ENCODE measurements at regions not wholly inside any gene's neighbourhood (a gene's known extent, or its start where the extent isn't known, plus 50 kb on each side); places are given as distances from the start of the nearest gene placed in this dataset.
"Not testable (repeated sequence)": the region's sequence is repeated elsewhere in the genome, so short reads cannot be mapped to it uniquely, and the experiment has no call there.

- DNase-seq (ENCODE audit: low spot score), result no peak
Measured at GRCh38 chr14:105876829-105877228, 350.4 kb downstream of the TMEM121 start.

- DNase-seq (ENCODE audit: low spot score), result no peak
Measured at GRCh38 chr14:105877645-105878044, 351.3 kb downstream of the TMEM121 start.

GRCh38 chr14:105878125-105878524 is 351.7 kb downstream of the TMEM121 start:
- DNase-seq (ENCODE audit: low spot score), result no peak

GRCh38 chr14:105878554-105878953 is 352.2 kb downstream of the TMEM121 start:
- no peak for DNase-seq (ENCODE audit: low spot score)

GRCh38 chr14:105879503-105879866 is 353.1 kb downstream of the TMEM121 start:
- DNase-seq (ENCODE audit: low spot score), result no peak

- DNase-seq (ENCODE audit: low spot score), result no peak
Measured at GRCh38 chr14:105879867-105880561, 353.6 kb downstream of the TMEM121 start.

- no peak for DNase-seq (ENCODE audit: low spot score)
Measured at GRCh38 chr14:105880616-105881015, 354.2 kb downstream of the TMEM121 start.

- no peak for DNase-seq (ENCODE audit: low spot score)
Measured at GRCh38 chr14:105881021-105881930, 354.9 kb downstream of the TMEM121 start.

- DNase-seq (ENCODE audit: low spot score), result not testable (repeated sequence)
Measured at GRCh38 chr14:105882011-105882410, 355.6 kb downstream of the TMEM121 start.

GRCh38 chr14:105882626-105883025 is 356.2 kb downstream of the TMEM121 start:
- DNase-seq (ENCODE audit: low spot score), result no peak

GRCh38 chr14:105883066-105884005 is 357.0 kb downstream of the TMEM121 start:
- no peak for DNase-seq (ENCODE audit: low spot score)

- not testable (repeated sequence) for DNase-seq (ENCODE audit: low spot score)
Measured at GRCh38 chr14:105884192-105884807, 357.9 kb downstream of the TMEM121 start.

GRCh38 chr14:105884808-105885281 is 358.5 kb downstream of the TMEM121 start:
- no peak for DNase-seq (ENCODE audit: low spot score)

- DNase-seq (ENCODE audit: low spot score), result no peak
Measured at GRCh38 chr14:105885561-105886320, 359.4 kb downstream of the TMEM121 start.

GRCh38 chr14:105886791-105887191 is 360.4 kb downstream of the TMEM121 start:
- not testable (repeated sequence) for DNase-seq (ENCODE audit: low spot score)

- no peak for DNase-seq (ENCODE audit: low spot score)
Measured at GRCh38 chr14:105887692-105888091, 361.3 kb downstream of the TMEM121 start.

- DNase-seq (ENCODE audit: low spot score), result no peak
Measured at GRCh38 chr14:105888151-105888550, 361.8 kb downstream of the TMEM121 start.

GRCh38 chr14:105888784-105889665 is 362.6 kb downstream of the TMEM121 start:
- DNase-seq (ENCODE audit: low spot score), result no peak

GRCh38 chr14:105889666-105890473 is 363.5 kb downstream of the TMEM121 start:
- peak; percentile 2 for DNase-seq (ENCODE audit: low spot score)
